H1 (cell line): ENCODE measurements at regions not wholly inside any gene's neighbourhood (a gene's known extent, or its start where the extent isn't known, plus 50 kb on each side); places are given as distances from the start of the nearest gene placed in this dataset.

Experiments
- BACH1 ChIP-seq: IDR thresholded peaks from 2 replicates; pipeline ENCODE4 v1.6.1; 2012; ENCODE audit warnings: low read length, improper control_type of control experiment
- BRCA1 ChIP-seq: IDR thresholded peaks from 2 replicates; pipeline ENCODE4 v1.6.1; 2012; ENCODE audit warnings: low read depth, low read length, improper control_type of control experiment
- CREB1 ChIP-seq: IDR thresholded peaks from 2 replicates; pipeline ENCODE4 v1.6.1; 2012; ENCODE audit warnings: inconsistent platforms
- CTCF ChIP-seq, 3 experiments: IDR thresholded peaks; 1 replicate in 2 of 3; 2 replicates in 1 of 3; pipeline versions ENCODE4 v1.5.1 to v1.6.1; 2011; ENCODE audit warnings: low read length in 3 of 3, mild to moderate bottlenecking in 3 of 3, inconsistent platforms in 2 of 3, low read depth in 1 of 3, moderate library complexity in 1 of 3; ENCODE audit not compliant: insufficient read depth in 1 of 3; ENCODE audit errors: control extremely low read depth in 1 of 3
- GTF2F1 ChIP-seq: IDR thresholded peaks from 2 replicates; pipeline ENCODE4 v1.6.1; 2012; ENCODE audit warnings: low read depth, low read length, improper control_type of control experiment, borderline replicate concordance
- JUN ChIP-seq: IDR thresholded peaks from 2 replicates; pipeline ENCODE4 v1.6.1; 2011; ENCODE audit warnings: low read depth, mild to moderate bottlenecking, improper control_type of control experiment, low read length
- JUND ChIP-seq: IDR thresholded peaks from 2 replicates; pipeline ENCODE4 v1.6.1; 2011; ENCODE audit warnings: mild to moderate bottlenecking, improper control_type of control experiment, low read length
- MAFK ChIP-seq: IDR thresholded peaks from 2 replicates; pipeline ENCODE4 v1.6.1; 2012; ENCODE audit warnings: low read depth, mild to moderate bottlenecking, improper control_type of control experiment, low read length
- NRF1 ChIP-seq: IDR thresholded peaks from 2 replicates; pipeline ENCODE4 v1.6.1; 2011; ENCODE audit warnings: mild to moderate bottlenecking, low read depth, low read length, improper control_type of control experiment
- POLR2AphosphoS5 ChIP-seq: IDR thresholded peaks from 2 replicates; pipeline ENCODE4 v1.6.1; 2011; ENCODE audit warnings: low read depth, low read length
- RAD21 ChIP-seq, 2 experiments: IDR thresholded peaks in 1 of 2; conservative IDR thresholded peaks in 1 of 2; 2 replicates each; pipeline ENCODE4 v1.6.1; 2011; ENCODE audit warnings: low read depth in 2 of 2, low read length in 2 of 2, improper control_type of control experiment in 1 of 2, inconsistent platforms in 1 of 2, mild to moderate bottlenecking in 1 of 2, moderate library complexity in 1 of 2
- SIRT6 ChIP-seq: IDR thresholded peaks from one replicate; pipeline ENCODE4 v1.7.1; 2012; ENCODE audit warnings: low read length, inconsistent platforms
- SP1 ChIP-seq: IDR thresholded peaks from 2 replicates; pipeline ENCODE4 v1.6.1; 2011; ENCODE audit warnings: low read depth, low read length

- TF ChIP-seq GTF2F1 (no peak), RAD21 (IDR thresholded peaks at IDR 0.05 in 1 of 2, conservative IDR thresholded peaks at IDR 0.05 in 1 of 2; ENCODE audit: low read depth in 2 of 2, low read length in 2 of 2) (no peak), CTCF (IDR thresholded peaks at IDR 0.05; ENCODE audit: control extremely low read depth in 1 of 3, insufficient read depth in 1 of 3, low read depth in 1 of 3, low read length in 3 of 3) (no peak), JUN (no peak), JUND (no peak), POLR2AphosphoS5 (no peak), BACH1 (no peak), SIRT6 (no peak), BRCA1 (no peak), MAFK (no peak), NRF1 (no peak), SP1 (no peak), CREB1 (no peak)
Observed at GRCh38 chr4:181566490-181566889, 676.7 kb upstream of the TENM3 start.
